Suprapubic skin (tissue), 4 donors: ENCODE measurements at regions not wholly inside any gene's neighbourhood (a gene's known extent, or its start where the extent isn't known, plus 50 kb on each side); places are given as distances from the start of the nearest gene placed in this dataset.

ENCODE experiments used
- DNase-seq, 2 donors: peaks; one replicate each; pipeline ENCODE4 v3.0.0-alpha.2; 2019; ENCODE audit warnings: low spot score in 2 of 2
- H3K27ac ChIP-seq: fragments of 200-600 bp; sonication (generic); one replicate; pipeline ENCODE4 v1.5.1; 2019
- H3K27me3 ChIP-seq: fragments of 200-600 bp; sonication (generic); one replicate; pipeline ENCODE4 v1.5.1; 2019
- H3K36me3 ChIP-seq: fragments of 200-600 bp; sonication (generic); one replicate; pipeline ENCODE4 v1.5.1; 2019
- H3K4me1 ChIP-seq: fragments of 200-600 bp; sonication (generic); one replicate; pipeline ENCODE4 v1.5.1; 2019
- H3K4me3 ChIP-seq: fragments of 200-600 bp; sonication (generic); one replicate; pipeline ENCODE4 v1.5.1; 2019; ENCODE audit warnings: mild to moderate bottlenecking
- H3K9me3 ChIP-seq: fragments of 200-600 bp; sonication (generic); one replicate; pipeline ENCODE4 v1.5.1; 2019
- CTCF ChIP-seq, 2 donors: fragments of 200-600 bp in 1 of 2; fragments of 450-650 bp in 1 of 2; sonication (generic) in 1 of 2; IDR thresholded peaks; one replicate each; pipeline ENCODE4 v1.5.1; 2016 to 2019; ENCODE audit warnings: antibody characterized with exemption in 2 of 2, mild to moderate bottlenecking in 1 of 2, moderate library complexity in 1 of 2
- EP300 ChIP-seq: sonication (generic); formaldehyde crosslinking; IDR thresholded peaks from one replicate; pipeline ENCODE4 v1.6.1; 2017; ENCODE audit warnings: antibody characterized with exemption
- POLR2A ChIP-seq, 2 donors: fragments of 450-650 bp; IDR thresholded peaks; one replicate each; pipeline ENCODE4 v1.6.1; 2017; ENCODE audit warnings: antibody characterized with exemption in 2 of 2, mild to moderate bottlenecking in 2 of 2, moderate library complexity in 2 of 2
- POLR2AphosphoS5 ChIP-seq, 3 donors: sonication (generic); formaldehyde crosslinking; IDR thresholded peaks; one replicate each; pipeline ENCODE4 v1.6.1; 2017; ENCODE audit warnings: antibody characterized with exemption in 3 of 3
- WGBS: methylation state at CpG from one replicate; pipeline ENCODE4 v1.1.5; 2018; 5-methylcytosine and 5-hydroxymethylcytosine counted together

- no peaks in the 10 kb centered on the region for H3K4me1 ChIP-seq
- H3K4me3 ChIP-seq = no peak overlapping the region
- no peak overlapping the region for H3K27ac ChIP-seq
- no peak for DNase-seq
- TF ChIP-seq EP300 (no peak), POLR2AphosphoS5 (IDR thresholded peaks at IDR 0.05) (no peak), CTCF (IDR thresholded peaks at IDR 0.05) (no peak), POLR2A (IDR thresholded peaks at IDR 0.05) (no peak)
- 85% methylated on average over 2 of the region's 2 CpGs for WGBS
- H3K36me3 ChIP-seq = no peaks in the 10 kb centered on the region
- no peaks in the 10 kb centered on the region for H3K27me3 ChIP-seq
- peaks cover 4% of the 10 kb centered on the region for H3K9me3 ChIP-seq
Measured at GRCh38 chr13:68174893-68175292, 944.8 kb upstream of the PCDH9 start.

GRCh38 chr13:68173111-68173510 lies 943.0 kb upstream of the PCDH9 start:
- TF ChIP-seq EP300 (no peak), CTCF (IDR thresholded peaks at IDR 0.05) (no peak), POLR2AphosphoS5 (IDR thresholded peaks at IDR 0.05) (no peak)
- Histone ChIP-seq H3K27ac (no peak overlapping the region), H3K9me3 (peaks cover 4% of the 10 kb centered on the region), H3K27me3 (no peaks in the 10 kb centered on the region), H3K4me3 (no peak overlapping the region), H3K4me1 (no peaks in the 10 kb centered on the region), H3K36me3 (no peaks in the 10 kb centered on the region)
- no peak for DNase-seq
- WGBS = 84% methylated on average over 2 of the region's 2 CpGs

GRCh38 chr13:68170961-68171360 lies 940.8 kb upstream of the PCDH9 start:
- Histone ChIP-seq H3K4me1 (no peaks in the 10 kb centered on the region), H3K4me3 (no peak overlapping the region), H3K27me3 (no peaks in the 10 kb centered on the region), H3K36me3 (no peaks in the 10 kb centered on the region), H3K9me3 (peaks cover 4% of the 10 kb centered on the region), H3K27ac (no peak overlapping the region)
- WGBS = 100% methylated on average over 3 of the region's 37 CpGs
- no peak for DNase-seq
- TF ChIP-seq POLR2A (IDR thresholded peaks at IDR 0.05) (no peak), CTCF (IDR thresholded peaks at IDR 0.05) (no peak), EP300 (no peak), POLR2AphosphoS5 (IDR thresholded peaks at IDR 0.05) (no peak)

GRCh38 chr13:68168448-68168847 lies 938.3 kb upstream of the PCDH9 start:
- no peaks in the 10 kb centered on the region for H3K27me3 ChIP-seq
- H3K4me3 ChIP-seq = no peak overlapping the region
- H3K4me1 ChIP-seq = no peaks in the 10 kb centered on the region
- H3K36me3 ChIP-seq = no peaks in the 10 kb centered on the region
- no peak for TF ChIP-seq CTCF (IDR thresholded peaks at IDR 0.05)
- no peak for TF ChIP-seq EP300
- no peak for TF ChIP-seq POLR2AphosphoS5 (IDR thresholded peaks at IDR 0.05)
- TF ChIP-seq POLR2A (IDR thresholded peaks at IDR 0.05) = no peak
- no peak overlapping the region for H3K27ac ChIP-seq
- no peak for DNase-seq
- peaks cover 4% of the 10 kb centered on the region for H3K9me3 ChIP-seq

GRCh38 chr13:68160466-68160865 lies 930.3 kb upstream of the PCDH9 start:
- WGBS = 67% methylated on average over 3 of the region's 3 CpGs
- H3K36me3 ChIP-seq = no peaks in the 10 kb centered on the region
- no peak for DNase-seq
- H3K27me3 ChIP-seq = no peaks in the 10 kb centered on the region
- H3K27ac ChIP-seq = no peak overlapping the region
- TF ChIP-seq POLR2A (IDR thresholded peaks at IDR 0.05) (no peak), CTCF (IDR thresholded peaks at IDR 0.05) (no peak), POLR2AphosphoS5 (IDR thresholded peaks at IDR 0.05) (no peak), EP300 (no peak)
- H3K9me3 ChIP-seq = no peaks in the 10 kb centered on the region
- H3K4me3 ChIP-seq = no peak overlapping the region
- no peaks in the 10 kb centered on the region for H3K4me1 ChIP-seq
